ENCODE measurements at regions not wholly inside any gene's neighbourhood (a gene's known extent, or its start where the extent isn't known, plus 50 kb on each side); places are given as distances from the start of the nearest gene placed in this dataset.

- Mint-ChIP-seq H3K4me1 (ENCODE audit: low read depth) (peaks cover 10% of the 10 kb centered on the region), H3K27ac (no peak overlapping the region), H3K36me3 (ENCODE audit: insufficient read depth) (no peaks in the 10 kb centered on the region), H3K27me3 (peaks cover 2% of the 10 kb centered on the region), H3K4me3 (ENCODE audit: low read depth) (no peak overlapping the region), H3K9me3 (ENCODE audit: low read depth) (no peaks in the 10 kb centered on the region)
- DNase-seq (ENCODE audit: low spot score, unreplicated experiment), result no peak
- no peak for TF ChIP-seq CTCF (IDR thresholded peaks at IDR 0.05; ENCODE audit: unreplicated experiment)
Observed at GRCh38 chr1:29644812-29645211, 408.5 kb downstream of the PTPRU start.

- peaks cover 2% of the 10 kb centered on the region for H3K27me3 Mint-ChIP-seq
- DNase-seq (ENCODE audit: low spot score, unreplicated experiment), result no peak
- no peaks in the 10 kb centered on the region for H3K9me3 Mint-ChIP-seq (ENCODE audit: low read depth)
- no peak overlapping the region for H3K4me3 Mint-ChIP-seq (ENCODE audit: low read depth)
- H3K4me1 Mint-ChIP-seq (ENCODE audit: low read depth), result peaks cover 10% of the 10 kb centered on the region
- H3K27ac Mint-ChIP-seq, result no peak overlapping the region
- no peak for TF ChIP-seq CTCF (IDR thresholded peaks at IDR 0.05; ENCODE audit: unreplicated experiment)
- H3K36me3 Mint-ChIP-seq (ENCODE audit: insufficient read depth), result no peaks in the 10 kb centered on the region
Observed at GRCh38 chr1:29643838-29644440, 407.6 kb downstream of the PTPRU start.

GRCh38 chr1:29643281-29643680 is 407.0 kb downstream of the PTPRU start:
- TF ChIP-seq CTCF (IDR thresholded peaks at IDR 0.05; ENCODE audit: unreplicated experiment), result no peak
- Mint-ChIP-seq H3K36me3 (ENCODE audit: insufficient read depth) (no peaks in the 10 kb centered on the region), H3K4me1 (ENCODE audit: low read depth) (peaks cover 10% of the 10 kb centered on the region), H3K27me3 (peaks cover 2% of the 10 kb centered on the region), H3K4me3 (ENCODE audit: low read depth) (no peak overlapping the region), H3K9me3 (ENCODE audit: low read depth) (no peaks in the 10 kb centered on the region), H3K27ac (peak overlapping the region; percentile 3)
- no peak for DNase-seq (ENCODE audit: low spot score, unreplicated experiment)

GRCh38 chr1:29642519-29642918 is 406.2 kb downstream of the PTPRU start:
- Mint-ChIP-seq H3K4me1 (ENCODE audit: low read depth) (peaks cover 10% of the 10 kb centered on the region), H3K27ac (no peak overlapping the region), H3K9me3 (ENCODE audit: low read depth) (no peaks in the 10 kb centered on the region), H3K4me3 (ENCODE audit: low read depth) (no peak overlapping the region), H3K27me3 (peaks cover 2% of the 10 kb centered on the region), H3K36me3 (ENCODE audit: insufficient read depth) (no peaks in the 10 kb centered on the region)
- TF ChIP-seq CTCF (IDR thresholded peaks at IDR 0.05; ENCODE audit: unreplicated experiment), result no peak
- DNase-seq (ENCODE audit: low spot score, unreplicated experiment), result peak; percentile 0

- no peak overlapping the region for H3K4me3 Mint-ChIP-seq (ENCODE audit: low read depth)
- H3K36me3 Mint-ChIP-seq (ENCODE audit: insufficient read depth), result no peaks in the 10 kb centered on the region
- H3K9me3 Mint-ChIP-seq (ENCODE audit: low read depth), result no peaks in the 10 kb centered on the region
- no peak for TF ChIP-seq CTCF (IDR thresholded peaks at IDR 0.05; ENCODE audit: unreplicated experiment)
- peak; percentile 1 for DNase-seq (ENCODE audit: low spot score, unreplicated experiment)
- H3K27ac Mint-ChIP-seq, result no peak overlapping the region
- peaks cover 10% of the 10 kb centered on the region for H3K4me1 Mint-ChIP-seq (ENCODE audit: low read depth)
- H3K27me3 Mint-ChIP-seq, result peaks cover 2% of the 10 kb centered on the region
Observed at GRCh38 chr1:29641921-29642320, 405.6 kb downstream of the PTPRU start.

All from progenitor cell of endocrine pancreas (in vitro differentiated cells).